ENCODE measurements at regions not wholly inside any gene's neighbourhood (a gene's known extent, or its start where the extent isn't known, plus 50 kb on each side); places are given as distances from the start of the nearest gene placed in this dataset.
"Not testable (repeated sequence)": the region's sequence is repeated elsewhere in the genome, so short reads cannot be mapped to it uniquely, and the experiment has no call there.

GRCh38 chr14:43338713-43339112 is 1168.4 kb downstream of the FSCB start:
- Histone ChIP-seq H3K36me3 (no peaks in the 10 kb centered on the region), H3K4me3 (no peak overlapping the region), H3K27ac (no peak overlapping the region), H3K4me1 (no peaks in the 10 kb centered on the region), H3K9me3 (no peaks in the 10 kb centered on the region), H3K27me3 (no peaks in the 10 kb centered on the region)
- DNase-seq = no peak
- intact Hi-C loops (cut with DNase I; ENCODE audit: low total_unique reads) = no loop called here
- no peak for TF ChIP-seq EP300 (IDR thresholded peaks at IDR 0.05; ENCODE audit: low read depth)
- TF ChIP-seq POLR2AphosphoS5 (IDR thresholded peaks at IDR 0.05) = no peak
- TF ChIP-seq CTCF (IDR thresholded peaks at IDR 0.05) = no peak
- no peak for TF ChIP-seq POLR2A (IDR thresholded peaks at IDR 0.05)
- 47 to 73% methylated on average over 1 of the region's 1 CpG for WGBS, 2 donors (ENCODE audit: low coverage in 1 of 2)
- in situ Hi-C loops (cut with MboI; ENCODE audit: low pct_ligation_motif_present in 1 of 4, low pct_unique_long_range_greater_than_20kb in 1 of 4, low sequenced_read_pairs in 3 of 4) = no loop called here

- no peaks in the 10 kb centered on the region for H3K4me1 ChIP-seq
- no peak for DNase-seq
- H3K27ac ChIP-seq = no peak overlapping the region
- intact Hi-C loops (cut with DNase I; ENCODE audit: low total_unique reads) (no loop called here), in situ Hi-C loops (cut with MboI; ENCODE audit: low pct_ligation_motif_present in 1 of 4, low pct_unique_long_range_greater_than_20kb in 1 of 4, low sequenced_read_pairs in 3 of 4) (no loop called here)
- 47 to 62% methylated on average over 2 of the region's 2 CpGs for WGBS, 2 donors (ENCODE audit: low coverage in 1 of 2)
- no peaks in the 10 kb centered on the region for H3K36me3 ChIP-seq
- no peaks in the 10 kb centered on the region for H3K27me3 ChIP-seq
- H3K4me3 ChIP-seq = no peak overlapping the region
- no peaks in the 10 kb centered on the region for H3K9me3 ChIP-seq
- no peak for TF ChIP-seq POLR2A (IDR thresholded peaks at IDR 0.05)
- no peak for TF ChIP-seq POLR2AphosphoS5 (IDR thresholded peaks at IDR 0.05)
- no peak for TF ChIP-seq EP300 (IDR thresholded peaks at IDR 0.05; ENCODE audit: low read depth)
- TF ChIP-seq CTCF (IDR thresholded peaks at IDR 0.05) = no peak
Measured at GRCh38 chr14:43336351-43336750, 1170.7 kb downstream of the FSCB start.

- H3K36me3 ChIP-seq; H3K4me3 ChIP-seq; H3K9me3 ChIP-seq; H3K27ac ChIP-seq; in situ Hi-C loops (cut with MboI; ENCODE audit: low pct_ligation_motif_present in 1 of 4, low pct_unique_long_range_greater_than_20kb in 1 of 4, low sequenced_read_pairs in 3 of 4); DNase-seq; H3K4me1 ChIP-seq; H3K27me3 ChIP-seq: not testable (repeated sequence)
- intact Hi-C loops (cut with DNase I; ENCODE audit: low total_unique reads) = loop anchor here (5.0 kb wide), 1 partner anchor 221 kb away; no protein-coding TSS in a partner anchor
- WGBS, 2 donors (ENCODE audit: low coverage in 1 of 2) = 90% methylated on average over 24 of the region's 24 CpGs; no CpG with 5 or more reads in 1 of the 2 donors
Measured at GRCh38 chr14:43326501-43327407, 1180.3 kb downstream of the FSCB start.

GRCh38 chr14:43316427-43316826 is 1190.7 kb downstream of the FSCB start:
- in situ Hi-C loops (cut with MboI; ENCODE audit: low pct_ligation_motif_present in 1 of 4, low pct_unique_long_range_greater_than_20kb in 1 of 4, low sequenced_read_pairs in 3 of 4) (no loop called here), intact Hi-C loops (cut with DNase I; ENCODE audit: low total_unique reads) (no loop called here)
- DNase-seq = no peak
- no peaks in the 10 kb centered on the region for H3K9me3 ChIP-seq
- H3K36me3 ChIP-seq = no peaks in the 10 kb centered on the region
- TF ChIP-seq CTCF (IDR thresholded peaks at IDR 0.05) (no peak), POLR2AphosphoS5 (IDR thresholded peaks at IDR 0.05) (no peak), POLR2A (IDR thresholded peaks at IDR 0.05) (no peak), EP300 (IDR thresholded peaks at IDR 0.05; ENCODE audit: low read depth) (no peak)
- no peak overlapping the region for H3K27ac ChIP-seq
- H3K4me3 ChIP-seq = no peak overlapping the region
- H3K27me3 ChIP-seq = no peaks in the 10 kb centered on the region
- 53 to 68% methylated on average over 2 of the region's 2 CpGs for WGBS, 2 donors (ENCODE audit: low coverage in 1 of 2)
- no peaks in the 10 kb centered on the region for H3K4me1 ChIP-seq
